Mesothelial cell of epicardium (in vitro differentiated cells): ENCODE measurements at regions not wholly inside any gene's neighbourhood (a gene's known extent, or its start where the extent isn't known, plus 50 kb on each side); places are given as distances from the start of the nearest gene placed in this dataset.

ENCODE experiments used
- DNase-seq, 2 experiments: peaks; one replicate each; pipeline ENCODE4 v3.0.0; 2021; ENCODE audit warnings: low spot score in 2 of 2; ENCODE audit not compliant: unreplicated experiment in 2 of 2
- H3K27ac Mint-ChIP-seq: 2 replicates; pipeline ENCODE4 v1.8.0; 2021; ENCODE audit warnings: mixed read lengths
- H3K27me3 Mint-ChIP-seq: 2 replicates; pipeline ENCODE4 v1.8.0; 2021; ENCODE audit warnings: low read depth, mixed read lengths
- H3K36me3 Mint-ChIP-seq: 2 replicates; pipeline ENCODE4 v1.8.0; 2021; ENCODE audit warnings: mixed read lengths
- H3K4me1 Mint-ChIP-seq: 2 replicates; pipeline ENCODE4 v1.8.0; 2021; ENCODE audit warnings: mixed read lengths
- H3K4me3 Mint-ChIP-seq: 2 replicates; pipeline ENCODE4 v1.8.0; 2021; ENCODE audit warnings: mild to moderate bottlenecking, moderate library complexity, mixed read lengths
- H3K9me3 Mint-ChIP-seq: 2 replicates; pipeline ENCODE4 v1.8.0; 2021; ENCODE audit warnings: mixed read lengths
- TF ChIP-seq, protein P1 (sequence below): fragments of 200-600 bp; sonication (generic); IDR thresholded peaks from one replicate; pipeline ENCODE4 v1.5.0; 2021; ENCODE audit warnings: antibody characterized with exemption; ENCODE audit not compliant: unreplicated experiment

- TF ChIP-seq, protein P1, sequence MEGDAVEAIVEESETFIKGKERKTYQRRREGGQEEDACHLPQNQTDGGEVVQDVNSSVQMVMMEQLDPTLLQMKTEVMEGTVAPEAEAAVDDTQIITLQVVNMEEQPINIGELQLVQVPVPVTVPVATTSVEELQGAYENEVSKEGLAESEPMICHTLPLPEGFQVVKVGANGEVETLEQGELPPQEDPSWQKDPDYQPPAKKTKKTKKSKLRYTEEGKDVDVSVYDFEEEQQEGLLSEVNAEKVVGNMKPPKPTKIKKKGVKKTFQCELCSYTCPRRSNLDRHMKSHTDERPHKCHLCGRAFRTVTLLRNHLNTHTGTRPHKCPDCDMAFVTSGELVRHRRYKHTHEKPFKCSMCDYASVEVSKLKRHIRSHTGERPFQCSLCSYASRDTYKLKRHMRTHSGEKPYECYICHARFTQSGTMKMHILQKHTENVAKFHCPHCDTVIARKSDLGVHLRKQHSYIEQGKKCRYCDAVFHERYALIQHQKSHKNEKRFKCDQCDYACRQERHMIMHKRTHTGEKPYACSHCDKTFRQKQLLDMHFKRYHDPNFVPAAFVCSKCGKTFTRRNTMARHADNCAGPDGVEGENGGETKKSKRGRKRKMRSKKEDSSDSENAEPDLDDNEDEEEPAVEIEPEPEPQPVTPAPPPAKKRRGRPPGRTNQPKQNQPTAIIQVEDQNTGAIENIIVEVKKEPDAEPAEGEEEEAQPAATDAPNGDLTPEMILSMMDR = no peak
- no peak for DNase-seq
Measured at GRCh38 chr3:26260139-26260538, 362.4 kb upstream of the LRRC3B start.

DNA sequence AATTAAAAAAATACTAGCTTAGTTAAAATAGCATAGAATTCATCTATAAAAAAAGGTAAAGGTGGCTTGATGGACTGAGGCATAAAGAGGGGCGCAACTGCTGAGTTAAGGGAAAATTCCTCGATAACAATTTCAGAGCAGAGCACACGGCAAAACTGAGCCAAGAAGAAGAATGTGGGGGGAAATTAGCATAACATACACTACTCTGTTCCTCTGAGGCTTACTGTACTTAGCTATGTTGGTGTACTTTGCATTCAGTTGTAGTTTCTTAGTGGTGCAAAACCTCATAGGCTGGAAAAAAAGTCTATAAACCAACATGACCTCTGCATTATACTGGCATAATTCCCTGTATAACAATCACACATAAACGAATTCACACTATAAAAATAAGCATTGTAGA, 357.9 kb upstream of the LRRC3B start:
- Mint-ChIP-seq H3K9me3 (no peaks in the 10 kb centered on the region), H3K27me3 (no peaks in the 10 kb centered on the region), H3K36me3 (no peaks in the 10 kb centered on the region), H3K4me1 (peaks cover 16% of the 10 kb centered on the region), H3K4me3 (no peak overlapping the region), H3K27ac (no peak overlapping the region)
- TF ChIP-seq, protein P1 = no peak
- no peak for DNase-seq

More at GRCh38 chr3:26260139-26260538, 362.4 kb upstream of the LRRC3B start:
- Mint-ChIP-seq H3K9me3 (no peaks in the 10 kb centered on the region), H3K36me3 (no peaks in the 10 kb centered on the region), H3K27me3 (no peaks in the 10 kb centered on the region), H3K4me3 (no peak overlapping the region), H3K4me1 (peaks cover 27% of the 10 kb centered on the region), H3K27ac (peak overlapping the region; percentile 17)

GRCh38 chr3:26271848-26272247, 350.7 kb upstream of the LRRC3B start:
- Mint-ChIP-seq H3K36me3 (no peaks in the 10 kb centered on the region), H3K4me1 (no peaks in the 10 kb centered on the region), H3K27ac (no peak overlapping the region), H3K9me3 (no peaks in the 10 kb centered on the region), H3K4me3 (no peak overlapping the region), H3K27me3 (no peaks in the 10 kb centered on the region)
- DNase-seq = no peak
- TF ChIP-seq, protein P1 = no peak

DNA sequence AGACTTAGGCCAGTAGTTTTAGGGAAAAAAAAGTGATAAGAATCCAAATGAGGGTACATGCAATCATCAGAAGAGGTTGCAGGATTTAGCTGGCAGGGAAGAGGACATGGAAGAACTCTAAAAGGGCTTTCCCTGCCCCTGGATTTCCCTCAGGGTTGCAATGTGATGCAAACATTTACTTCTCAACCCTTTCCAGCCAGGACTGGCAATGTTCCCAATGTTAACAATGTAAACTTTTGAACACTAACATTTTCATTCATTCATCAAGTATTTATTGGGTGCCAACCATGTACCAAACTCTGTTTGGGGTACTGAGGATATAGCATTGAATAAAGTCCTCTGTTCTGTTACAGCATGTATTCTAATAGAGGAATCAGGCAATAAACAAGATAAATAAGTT, 349.4 kb upstream of the LRRC3B start:
- H3K9me3 Mint-ChIP-seq = peaks cover 5% of the 10 kb centered on the region
- H3K36me3 Mint-ChIP-seq = no peaks in the 10 kb centered on the region
- no peak overlapping the region for H3K4me3 Mint-ChIP-seq
- TF ChIP-seq, protein P1 = no peak
- no peak overlapping the region for H3K27ac Mint-ChIP-seq
- no peak for DNase-seq
- no peaks in the 10 kb centered on the region for H3K4me1 Mint-ChIP-seq
- no peaks in the 10 kb centered on the region for H3K27me3 Mint-ChIP-seq

- no peak for DNase-seq
- Mint-ChIP-seq H3K4me3 (no peak overlapping the region), H3K27me3 (no peaks in the 10 kb centered on the region), H3K9me3 (peaks cover 28% of the 10 kb centered on the region), H3K36me3 (peaks cover 9% of the 10 kb centered on the region), H3K4me1 (peaks cover 10% of the 10 kb centered on the region), H3K27ac (no peak overlapping the region)
- TF ChIP-seq, protein P1 = no peak
Measured at GRCh38 chr3:26279091-26279490, 343.5 kb upstream of the LRRC3B start.

GRCh38 chr3:26280517-26280916, 342.1 kb upstream of the LRRC3B start:
- Mint-ChIP-seq H3K9me3 (peaks cover 42% of the 10 kb centered on the region), H3K4me3 (no peak overlapping the region), H3K4me1 (peaks cover 10% of the 10 kb centered on the region), H3K27me3 (no peaks in the 10 kb centered on the region), H3K27ac (no peak overlapping the region), H3K36me3 (peaks cover 14% of the 10 kb centered on the region)
- TF ChIP-seq, protein P1 = no peak
- no peak for DNase-seq
